H1 (cell line): ENCODE measurements at regions not wholly inside any gene's neighbourhood (a gene's known extent, or its start where the extent isn't known, plus 50 kb on each side); places are given as distances from the start of the nearest gene placed in this dataset.

Experiments
- BRCA1 ChIP-seq: IDR thresholded peaks from 2 replicates; pipeline ENCODE4 v1.6.1; 2012; ENCODE audit warnings: low read depth, low read length, improper control_type of control experiment
- GTF2F1 ChIP-seq: IDR thresholded peaks from 2 replicates; pipeline ENCODE4 v1.6.1; 2012; ENCODE audit warnings: low read depth, low read length, improper control_type of control experiment, borderline replicate concordance
- PHF8 ChIP-seq: fragments of 200-600 bp; sonication (generic); conservative IDR thresholded peaks from 2 replicates; pipeline ENCODE4 v1.7.1; 2012; ENCODE audit warnings: low read depth, mild to moderate bottlenecking, inconsistent platforms, low read length, moderate library complexity
- RFX5 ChIP-seq: IDR thresholded peaks from 2 replicates; pipeline ENCODE4 v1.6.1; 2011; ENCODE audit warnings: low read depth, low read length, improper control_type of control experiment, borderline replicate concordance
- TEAD4 ChIP-seq: IDR thresholded peaks from 2 replicates; pipeline ENCODE4 v1.6.1; 2012; ENCODE audit warnings: low read depth, low read length, inconsistent platforms, mixed read lengths

DNA sequence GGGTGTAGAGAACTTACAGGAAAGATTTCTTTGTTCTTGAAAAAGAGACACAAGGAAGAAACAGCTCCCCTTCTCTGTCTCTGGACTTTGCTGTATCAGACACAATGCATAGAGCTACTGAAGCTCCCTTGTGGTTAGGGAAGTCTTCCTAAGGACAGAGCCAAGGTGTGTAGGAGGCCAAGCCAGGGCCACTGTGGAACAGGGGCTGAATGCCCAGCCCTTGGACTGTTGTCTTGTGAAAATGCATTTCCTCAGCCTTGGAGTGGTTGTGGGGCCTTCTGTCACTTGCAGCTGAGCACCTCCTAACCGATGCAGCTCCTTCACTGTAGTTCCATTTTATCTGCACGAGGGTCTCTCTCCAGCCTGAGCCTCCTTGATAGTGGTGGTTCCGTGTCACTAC, 353.4 kb downstream of the CCSER2 start:
- no peak for TF ChIP-seq GTF2F1
- TF ChIP-seq TEAD4: no peak
- TF ChIP-seq BRCA1: no peak
- no peak for TF ChIP-seq PHF8
- no peak for TF ChIP-seq RFX5
